Smooth muscle cell (in vitro differentiated cells): ENCODE measurements at regions not wholly inside any gene's neighbourhood (a gene's known extent, or its start where the extent isn't known, plus 50 kb on each side); places are given as distances from the start of the nearest gene placed in this dataset.

Experiments used
- DNase-seq: peaks from one replicate; lab custom pipeline; 2025; ENCODE audit not compliant: unreplicated experiment; lab: John Stamatoyannopoulos, UW
- H2AFZ ChIP-seq: fragments of 200-600 bp; sonication (generic); 2 replicates; pipeline ENCODE4 v1.6.0; 2016; ENCODE audit warnings: antibody characterized with exemption, low read depth, mild to moderate bottlenecking
- H3F3A ChIP-seq: fragments of 200-600 bp; sonication (generic); 2 replicates; pipeline ENCODE4 v1.6.0; 2017; ENCODE audit warnings: antibody characterized with exemption, low read depth
- H3K27ac ChIP-seq: fragments of 200-600 bp; sonication (generic); 2 replicates; pipeline ENCODE4 v1.5.1; 2016; ENCODE audit warnings: low read depth, mild to moderate bottlenecking
- H3K27me3 ChIP-seq: fragments of 200-600 bp; sonication (generic); 2 replicates; pipeline ENCODE4 v1.6.1; 2016; ENCODE audit warnings: low read depth, mild to moderate bottlenecking
- H3K36me3 ChIP-seq: fragments of 200-600 bp; sonication (generic); 2 replicates; pipeline ENCODE4 v1.5.1; 2016; ENCODE audit warnings: low read depth
- H3K4me1 ChIP-seq: fragments of 200-600 bp; sonication (generic); 2 replicates; pipeline ENCODE4 v1.5.1; 2016; ENCODE audit warnings: low read depth
- H3K4me2 ChIP-seq: fragments of 200-600 bp; sonication (generic); 2 replicates; pipeline ENCODE4 v1.6.0; 2016; ENCODE audit warnings: mild to moderate bottlenecking
- H3K4me3 ChIP-seq: fragments of 200-600 bp; sonication (generic); 2 replicates; pipeline ENCODE4 v1.5.1; 2016; ENCODE audit warnings: mild to moderate bottlenecking
- H3K79me2 ChIP-seq: fragments of 200-600 bp; sonication (generic); 2 replicates; pipeline ENCODE4 v1.6.0; 2016; ENCODE audit warnings: low read depth, mild to moderate bottlenecking
- H3K9ac ChIP-seq: fragments of 200-600 bp; sonication (generic); 2 replicates; pipeline ENCODE4 v1.6.0; 2016; ENCODE audit warnings: low read depth
- H3K9me3 ChIP-seq: fragments of 200-600 bp; sonication (generic); replicated peaks from 2 replicates; pipeline ENCODE4 v1.5.1; 2016; ENCODE audit warnings: low read depth
- H4K20me1 ChIP-seq: fragments of 200-600 bp; sonication (generic); 2 replicates; pipeline ENCODE4 v1.6.0; 2016; ENCODE audit warnings: low read depth
- CTCF ChIP-seq: fragments of 200-600 bp; sonication (generic); IDR thresholded peaks from 2 replicates; pipeline ENCODE4 v1.5.1; 2017; ENCODE audit warnings: borderline replicate concordance, mild to moderate bottlenecking, antibody characterized with exemption; ENCODE audit not compliant: insufficient read depth, poor library complexity, severe bottlenecking
- WGBS: methylation state at CpG from one replicate; pipeline ENCODE4 v1.1.7; 2016; ENCODE audit warnings: low lambda C conversion rate; 5-methylcytosine and 5-hydroxymethylcytosine counted together

- Histone ChIP-seq H3K4me2 (no peak overlapping the region), H3K4me3 (no peak overlapping the region), H3F3A (no peaks in the 10 kb centered on the region), H3K27me3 (peaks cover 13% of the 10 kb centered on the region), H2AFZ (no peak overlapping the region), H3K79me2 (no peaks in the 10 kb centered on the region), H3K4me1 (no peaks in the 10 kb centered on the region), H3K27ac (no peak overlapping the region), H4K20me1 (no peaks in the 10 kb centered on the region), H3K36me3 (no peaks in the 10 kb centered on the region), H3K9ac (no peak overlapping the region), H3K9me3 (no peaks in the 10 kb centered on the region)
- no peak for DNase-seq
- WGBS: 48% methylated on average over 2 of the region's 2 CpGs
- TF ChIP-seq CTCF: no peak
Observed at GRCh38 chr6:100166956-100167355, 172.9 kb upstream of the MCHR2 start.

- Histone ChIP-seq H3K4me1 (peaks cover 7% of the 10 kb centered on the region), H3K4me2 (no peak overlapping the region), H3K4me3 (no peak overlapping the region), H3K27ac (no peak overlapping the region), H3K9ac (no peak overlapping the region), H3K36me3 (no peaks in the 10 kb centered on the region), H4K20me1 (no peaks in the 10 kb centered on the region), H3K79me2 (no peaks in the 10 kb centered on the region), H3K27me3 (peaks cover 25% of the 10 kb centered on the region), H3F3A (no peaks in the 10 kb centered on the region), H3K9me3 (no peaks in the 10 kb centered on the region), H2AFZ (no peak overlapping the region)
- no peak for TF ChIP-seq CTCF
- no peak for DNase-seq
Observed at GRCh38 chr6:100165442-100165841, 171.4 kb upstream of the MCHR2 start.

GRCh38 chr6:100163035-100163434 lies 169.0 kb upstream of the MCHR2 start:
- 31% methylated on average over 5 of the region's 5 CpGs for WGBS
- Histone ChIP-seq H3K4me1 (peaks cover 7% of the 10 kb centered on the region), H3K4me3 (no peak overlapping the region), H3F3A (no peaks in the 10 kb centered on the region), H2AFZ (no peak overlapping the region), H3K4me2 (no peak overlapping the region), H4K20me1 (no peaks in the 10 kb centered on the region), H3K79me2 (no peaks in the 10 kb centered on the region), H3K27ac (no peak overlapping the region), H3K36me3 (no peaks in the 10 kb centered on the region), H3K27me3 (peaks cover 25% of the 10 kb centered on the region), H3K9me3 (no peaks in the 10 kb centered on the region), H3K9ac (no peak overlapping the region)
- TF ChIP-seq CTCF: no peak
- DNase-seq: no peak

- no peak for TF ChIP-seq CTCF
- no peak overlapping the region for H3K9ac ChIP-seq
- H3K4me3 ChIP-seq: no peak overlapping the region
- H3K27me3 ChIP-seq: peaks cover 25% of the 10 kb centered on the region
- 77% methylated on average over 2 of the region's 2 CpGs for WGBS
- no peak overlapping the region for H3K4me2 ChIP-seq
- H3K36me3 ChIP-seq: no peaks in the 10 kb centered on the region
- H2AFZ ChIP-seq: no peak overlapping the region
- no peak for DNase-seq
- no peaks in the 10 kb centered on the region for H3K9me3 ChIP-seq
- no peaks in the 10 kb centered on the region for H3F3A ChIP-seq
- H4K20me1 ChIP-seq: no peaks in the 10 kb centered on the region
- peaks cover 7% of the 10 kb centered on the region for H3K4me1 ChIP-seq
- H3K79me2 ChIP-seq: no peaks in the 10 kb centered on the region
- H3K27ac ChIP-seq: no peak overlapping the region
Observed at GRCh38 chr6:100161782-100162365, 167.9 kb upstream of the MCHR2 start.
